VCaP (cell line): ENCODE measurements at regions not wholly inside any gene's neighbourhood (a gene's known extent, or its start where the extent isn't known, plus 50 kb on each side); places are given as distances from the start of the nearest gene placed in this dataset.

Experiments used
- H3K27ac ChIP-seq: fragments of 450-650 bp; 2 replicates; pipeline ENCODE4 v1.5.1; 2017
- TF ChIP-seq, protein P1 (sequence below): fragments of 450-650 bp; conservative IDR thresholded peaks from 2 replicates; pipeline ENCODE4 v1.5.1; 2017; ENCODE audit warnings: mild to moderate bottlenecking, moderate library complexity

DNA sequence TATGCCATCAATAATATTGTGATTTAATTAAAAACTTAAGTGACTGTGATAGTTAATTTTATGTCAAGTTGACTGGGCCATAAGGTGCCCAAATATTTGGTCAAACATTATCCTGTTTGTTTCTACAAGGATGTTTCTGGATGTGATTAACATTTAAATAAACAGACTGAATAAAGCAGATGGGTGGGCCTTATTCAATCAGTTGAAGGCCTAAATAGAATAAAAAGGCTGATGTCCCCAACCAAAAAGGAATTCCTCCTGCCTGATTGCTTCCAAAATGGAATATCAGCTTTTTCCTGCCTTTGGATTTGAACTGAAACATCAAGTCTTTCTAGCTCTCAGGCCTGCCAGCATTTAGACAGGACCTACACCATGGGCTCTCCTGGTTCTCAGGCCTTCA is 961.7 kb downstream of the NTRK3 start:
- TF ChIP-seq, protein P1, sequence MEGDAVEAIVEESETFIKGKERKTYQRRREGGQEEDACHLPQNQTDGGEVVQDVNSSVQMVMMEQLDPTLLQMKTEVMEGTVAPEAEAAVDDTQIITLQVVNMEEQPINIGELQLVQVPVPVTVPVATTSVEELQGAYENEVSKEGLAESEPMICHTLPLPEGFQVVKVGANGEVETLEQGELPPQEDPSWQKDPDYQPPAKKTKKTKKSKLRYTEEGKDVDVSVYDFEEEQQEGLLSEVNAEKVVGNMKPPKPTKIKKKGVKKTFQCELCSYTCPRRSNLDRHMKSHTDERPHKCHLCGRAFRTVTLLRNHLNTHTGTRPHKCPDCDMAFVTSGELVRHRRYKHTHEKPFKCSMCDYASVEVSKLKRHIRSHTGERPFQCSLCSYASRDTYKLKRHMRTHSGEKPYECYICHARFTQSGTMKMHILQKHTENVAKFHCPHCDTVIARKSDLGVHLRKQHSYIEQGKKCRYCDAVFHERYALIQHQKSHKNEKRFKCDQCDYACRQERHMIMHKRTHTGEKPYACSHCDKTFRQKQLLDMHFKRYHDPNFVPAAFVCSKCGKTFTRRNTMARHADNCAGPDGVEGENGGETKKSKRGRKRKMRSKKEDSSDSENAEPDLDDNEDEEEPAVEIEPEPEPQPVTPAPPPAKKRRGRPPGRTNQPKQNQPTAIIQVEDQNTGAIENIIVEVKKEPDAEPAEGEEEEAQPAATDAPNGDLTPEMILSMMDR: no peak
- no peak overlapping the region for H3K27ac ChIP-seq

DNA sequence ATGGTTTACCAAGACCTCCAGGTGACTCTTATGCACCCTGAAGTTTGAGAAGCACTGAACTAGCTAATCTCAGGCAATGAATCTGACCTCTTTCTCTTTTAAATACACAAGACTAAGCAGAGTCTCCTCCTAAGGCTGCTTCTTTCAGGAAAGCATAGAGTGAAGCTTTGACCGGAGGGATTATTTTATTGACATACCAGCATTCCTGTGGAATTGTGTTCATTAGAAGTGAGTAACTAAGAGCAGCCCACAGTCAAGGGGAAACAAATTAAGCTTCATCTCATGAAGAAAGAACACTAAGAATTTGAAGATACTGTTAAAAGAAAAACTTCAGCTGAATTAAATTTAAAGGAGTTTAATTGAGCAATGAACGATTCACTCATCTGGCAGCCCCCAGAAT is 963.5 kb downstream of the NTRK3 start:
- H3K27ac ChIP-seq: no peak overlapping the region
- TF ChIP-seq, protein P1: no peak

DNA sequence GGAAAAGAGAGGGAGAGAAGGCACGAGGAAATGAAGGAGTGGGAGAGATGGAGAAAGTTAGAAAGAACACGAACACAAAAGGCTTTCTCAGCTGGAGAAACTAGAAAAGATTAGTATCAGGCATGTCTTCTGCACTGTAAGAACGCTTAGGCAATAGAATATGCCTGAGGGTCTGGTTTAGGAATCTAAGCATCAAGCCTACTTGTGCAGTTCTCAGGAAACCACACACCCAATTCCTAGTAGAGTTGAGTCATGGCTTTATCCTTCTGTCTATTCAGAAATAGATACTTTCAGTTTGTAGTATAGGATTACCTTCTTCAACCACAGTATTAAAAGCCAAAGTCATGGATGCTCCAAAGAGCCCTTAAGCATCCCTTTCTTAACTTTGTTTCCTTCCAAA is 969.4 kb downstream of the NTRK3 start:
- no peak overlapping the region for H3K27ac ChIP-seq

DNA sequence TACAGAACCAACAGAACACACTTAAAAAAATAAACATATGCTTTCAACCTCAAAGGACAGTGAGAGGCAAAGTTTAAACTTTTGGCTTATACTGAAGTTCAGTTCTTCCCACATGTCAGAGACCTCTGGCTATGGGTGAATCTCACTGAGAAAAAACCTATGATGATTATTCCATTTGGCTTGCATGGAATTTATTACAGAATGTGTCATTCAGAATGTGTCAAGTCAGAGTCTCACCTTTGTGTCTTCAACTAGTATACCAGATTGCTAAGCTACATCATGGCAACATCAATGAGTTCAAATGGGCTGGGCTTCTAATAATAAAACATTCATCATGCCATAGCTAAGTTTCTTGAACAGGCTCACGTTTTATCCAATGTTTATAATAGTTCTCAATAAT is 987.0 kb downstream of the NTRK3 start:
- TF ChIP-seq, protein P1: no peak
- H3K27ac ChIP-seq: no peak overlapping the region

More for the DNA sequence above, 969.4 kb downstream of the NTRK3 start:
- TF ChIP-seq, protein P1: no peak

DNA sequence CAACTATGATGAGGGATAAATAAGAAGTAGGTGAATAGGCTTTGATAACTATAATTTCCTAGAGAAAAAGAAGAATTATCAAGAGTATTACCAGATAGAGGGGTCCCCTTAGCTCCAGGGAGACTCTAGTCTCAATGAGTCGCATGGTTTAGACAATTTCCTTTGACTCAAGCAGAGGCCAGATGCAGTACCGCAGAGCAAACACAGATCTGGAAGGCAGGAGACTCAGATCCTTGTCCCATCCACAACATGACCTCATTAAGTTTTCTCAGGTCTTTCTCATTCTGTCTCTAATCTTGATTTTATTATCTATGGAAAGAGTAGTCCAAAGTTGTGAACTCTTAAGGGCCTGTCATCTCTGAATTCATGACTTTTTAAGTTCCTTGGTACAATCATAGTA is 987.9 kb downstream of the NTRK3 start:
- TF ChIP-seq, protein P1: no peak
- H3K27ac ChIP-seq: no peak overlapping the region

DNA sequence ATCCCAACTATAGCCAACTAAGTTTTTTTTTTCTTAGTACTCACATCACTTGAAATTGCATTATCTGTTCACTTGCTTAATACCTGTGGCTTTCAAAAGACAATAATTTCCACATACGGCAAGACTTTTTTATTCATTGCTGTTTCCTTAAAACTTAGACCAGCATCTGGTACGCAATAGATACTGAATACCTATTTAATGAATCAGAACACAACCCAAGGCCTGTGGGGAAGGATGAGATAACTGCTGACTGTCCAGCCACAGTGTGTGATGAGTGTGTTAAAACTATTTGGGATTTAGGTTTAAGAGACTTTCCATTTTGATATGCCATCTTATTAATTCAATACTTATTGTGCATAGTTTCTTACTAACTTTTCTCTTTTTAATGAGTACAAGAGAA is 988.7 kb downstream of the NTRK3 start:
- TF ChIP-seq, protein P1: no peak
- H3K27ac ChIP-seq: no peak overlapping the region

DNA sequence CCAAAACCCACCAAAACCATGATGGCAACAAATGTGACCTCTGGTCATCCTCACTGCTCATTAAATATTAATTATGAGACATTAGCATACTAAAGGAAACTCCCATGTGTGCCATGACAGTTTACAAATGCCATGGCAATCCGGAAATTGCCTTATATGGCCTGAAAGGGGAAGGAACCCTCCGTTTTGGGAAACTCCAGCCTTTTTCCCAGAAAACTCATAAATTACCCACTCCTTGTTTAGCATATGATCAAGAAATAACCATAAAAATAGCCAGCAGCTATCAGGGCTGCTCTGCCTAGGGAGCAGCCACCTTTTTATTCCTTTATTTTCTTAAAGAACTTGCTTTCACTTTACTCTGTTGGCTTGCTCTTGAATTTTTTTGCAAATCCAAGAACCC is 992.7 kb downstream of the NTRK3 start:
- TF ChIP-seq, protein P1: no peak
- no peak overlapping the region for H3K27ac ChIP-seq

DNA sequence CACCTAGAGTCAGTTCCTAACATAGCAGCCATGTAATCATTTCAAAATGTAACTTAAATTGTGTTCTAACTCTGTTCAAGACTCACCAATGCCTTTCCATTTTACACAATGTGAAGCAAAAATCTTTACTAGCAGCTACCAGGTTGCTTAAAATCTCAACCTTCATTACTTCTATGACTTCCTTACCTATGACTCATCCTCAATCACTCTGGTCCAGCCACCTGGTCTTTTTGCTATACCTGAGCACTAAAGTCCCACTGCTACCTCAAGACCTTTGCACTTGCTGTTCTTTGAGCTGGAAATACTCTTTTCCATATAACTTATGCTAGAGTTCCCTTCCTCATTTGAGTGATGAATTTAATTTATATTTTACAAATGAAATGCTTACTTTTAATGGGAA is 993.2 kb downstream of the NTRK3 start:
- TF ChIP-seq, protein P1: no peak
- no peak overlapping the region for H3K27ac ChIP-seq
